MM.1S (cell line): ENCODE measurements at regions not wholly inside any gene's neighbourhood (a gene's known extent, or its start where the extent isn't known, plus 50 kb on each side); places are given as distances from the start of the nearest gene placed in this dataset.
"Not testable (repeated sequence)": the region's sequence is repeated elsewhere in the genome, so short reads cannot be mapped to it uniquely, and the experiment has no call there.

Experiments
- DNase-seq: peaks from one replicate; pipeline ENCODE4 v3.0.0-alpha.2; 2015
- H2AFZ ChIP-seq: fragments of 300-600 bp; sonication (generic); 2 replicates; pipeline ENCODE4 v1.6.0; 2016; ENCODE audit warnings: antibody characterized with exemption, low read length
- H3F3A ChIP-seq: fragments of 300-600 bp; sonication (generic); 2 replicates; pipeline ENCODE4 v1.6.1; 2016; ENCODE audit warnings: mild to moderate bottlenecking, antibody characterized with exemption, low read length, moderate library complexity, mixed read lengths; ENCODE audit not compliant: insufficient read depth
- H3K27ac ChIP-seq: fragments of 300-600 bp; sonication (generic); 2 replicates; pipeline ENCODE4 v1.5.1; 2016; ENCODE audit warnings: mild to moderate bottlenecking, low read length
- H3K27me3 ChIP-seq: fragments of 300-600 bp; sonication (generic); replicated peaks from 2 replicates; pipeline ENCODE4 v1.6.0; 2016; ENCODE audit warnings: low read length; ENCODE audit not compliant: insufficient read depth
- H3K36me3 ChIP-seq: fragments of 300-600 bp; sonication (generic); replicated peaks from 2 replicates; pipeline ENCODE4 v1.6.1; 2016; ENCODE audit warnings: mild to moderate bottlenecking, low read length, mixed read lengths; ENCODE audit not compliant: insufficient read depth
- H3K4me1 ChIP-seq: fragments of 300-600 bp; sonication (generic); 2 replicates; pipeline ENCODE4 v1.6.1; 2016; ENCODE audit warnings: low read length, mixed read lengths
- H3K4me2 ChIP-seq: fragments of 300-600 bp; sonication (generic); 2 replicates; pipeline ENCODE4 v1.6.0; 2016; ENCODE audit warnings: low read depth, low read length
- H3K4me3 ChIP-seq: fragments of 300-600 bp; sonication (generic); 2 replicates; pipeline ENCODE4 v1.5.1; 2016; ENCODE audit warnings: low read length, mixed read lengths
- H3K79me2 ChIP-seq: fragments of 300-600 bp; sonication (generic); 2 replicates; pipeline ENCODE4 v1.6.1; 2016; ENCODE audit warnings: mixed run types, low read length, mixed read lengths
- H3K9ac ChIP-seq: fragments of 300-600 bp; sonication (generic); 2 replicates; pipeline ENCODE4 v1.6.1; 2016; ENCODE audit warnings: low read length, mixed read lengths
- H3K9me2 ChIP-seq: fragments of 300-600 bp; sonication (generic); replicated peaks from 2 replicates; pipeline ENCODE4 v1.6.1; 2016; ENCODE audit warnings: mild to moderate bottlenecking, low read length, mixed read lengths; ENCODE audit not compliant: insufficient read depth
- H3K9me3 ChIP-seq: fragments of 300-600 bp; sonication (generic); replicated peaks from 2 replicates; pipeline ENCODE4 v1.6.1; 2016; ENCODE audit warnings: mild to moderate bottlenecking, low read length, mixed read lengths; ENCODE audit not compliant: insufficient read depth
- H4K20me1 ChIP-seq: fragments of 300-600 bp; sonication (generic); 2 replicates; pipeline ENCODE4 v1.6.1; 2016; ENCODE audit warnings: mild to moderate bottlenecking, low read length, moderate library complexity, mixed read lengths; ENCODE audit not compliant: insufficient read depth
- EZH2 ChIP-seq: fragments of 300-600 bp; sonication (generic); optimal IDR thresholded peaks from 2 replicates; pipeline ENCODE3; 2017; ENCODE audit warnings: low read depth, mild to moderate bottlenecking, antibody characterized with exemption, low read length, mixed read lengths
- EZH2phosphoT487 ChIP-seq: fragments of 300-600 bp; sonication (generic); IDR thresholded peaks from 2 replicates; pipeline ENCODE4 v1.6.1; 2018; ENCODE audit warnings: antibody characterized with exemption, low read length
- TF ChIP-seq, protein P1 (sequence below): fragments of 300-600 bp; sonication (generic); IDR thresholded peaks from 2 replicates; pipeline ENCODE4 v1.5.1; 2016; ENCODE audit warnings: antibody characterized with exemption, low read length, mixed read lengths

- DNase-seq: no peak
- Histone ChIP-seq H3K36me3 (no peaks in the 10 kb centered on the region), H3K4me2 (no peak overlapping the region), H3K27ac (no peak overlapping the region), H4K20me1 (no peaks in the 10 kb centered on the region), H3K9ac (no peak overlapping the region), H3K4me1 (no peaks in the 10 kb centered on the region), H3K27me3 (no peaks in the 10 kb centered on the region), H3F3A (no peaks in the 10 kb centered on the region), H3K4me3 (no peak overlapping the region), H2AFZ (no peak overlapping the region), H3K9me3 (no peaks in the 10 kb centered on the region), H3K79me2 (no peaks in the 10 kb centered on the region), H3K9me2 (no peaks in the 10 kb centered on the region)
- TF ChIP-seq, protein P1, sequence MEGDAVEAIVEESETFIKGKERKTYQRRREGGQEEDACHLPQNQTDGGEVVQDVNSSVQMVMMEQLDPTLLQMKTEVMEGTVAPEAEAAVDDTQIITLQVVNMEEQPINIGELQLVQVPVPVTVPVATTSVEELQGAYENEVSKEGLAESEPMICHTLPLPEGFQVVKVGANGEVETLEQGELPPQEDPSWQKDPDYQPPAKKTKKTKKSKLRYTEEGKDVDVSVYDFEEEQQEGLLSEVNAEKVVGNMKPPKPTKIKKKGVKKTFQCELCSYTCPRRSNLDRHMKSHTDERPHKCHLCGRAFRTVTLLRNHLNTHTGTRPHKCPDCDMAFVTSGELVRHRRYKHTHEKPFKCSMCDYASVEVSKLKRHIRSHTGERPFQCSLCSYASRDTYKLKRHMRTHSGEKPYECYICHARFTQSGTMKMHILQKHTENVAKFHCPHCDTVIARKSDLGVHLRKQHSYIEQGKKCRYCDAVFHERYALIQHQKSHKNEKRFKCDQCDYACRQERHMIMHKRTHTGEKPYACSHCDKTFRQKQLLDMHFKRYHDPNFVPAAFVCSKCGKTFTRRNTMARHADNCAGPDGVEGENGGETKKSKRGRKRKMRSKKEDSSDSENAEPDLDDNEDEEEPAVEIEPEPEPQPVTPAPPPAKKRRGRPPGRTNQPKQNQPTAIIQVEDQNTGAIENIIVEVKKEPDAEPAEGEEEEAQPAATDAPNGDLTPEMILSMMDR: no peak
- TF ChIP-seq EZH2: no peak
- no peak for TF ChIP-seq EZH2phosphoT487
Measured at GRCh38 chr14:49280566-49280965, 305.6 kb downstream of the RPS29 start.

GRCh38 chr14:49250517-49250916, 335.7 kb downstream of the RPS29 start:
- H3K9me2 ChIP-seq: no peaks in the 10 kb centered on the region
- no peak for TF ChIP-seq EZH2phosphoT487
- TF ChIP-seq, protein P1: no peak
- no peak for TF ChIP-seq EZH2
- H3K27me3 ChIP-seq: no peaks in the 10 kb centered on the region
- no peaks in the 10 kb centered on the region for H4K20me1 ChIP-seq
- H3K4me3 ChIP-seq: no peak overlapping the region
- no peaks in the 10 kb centered on the region for H3K36me3 ChIP-seq
- no peak overlapping the region for H3K9ac ChIP-seq
- H2AFZ ChIP-seq: no peak overlapping the region
- no peaks in the 10 kb centered on the region for H3K9me3 ChIP-seq
- H3K79me2 ChIP-seq: no peaks in the 10 kb centered on the region
- H3F3A ChIP-seq: no peaks in the 10 kb centered on the region
- DNase-seq: no peak
- H3K4me2 ChIP-seq: no peak overlapping the region
- H3K27ac ChIP-seq: no peak overlapping the region
- no peaks in the 10 kb centered on the region for H3K4me1 ChIP-seq

- Histone ChIP-seq H3K9me2 (no peaks in the 10 kb centered on the region), H2AFZ (no peak overlapping the region), H3K4me2 (no peak overlapping the region), H3F3A (no peaks in the 10 kb centered on the region), H3K27me3 (no peaks in the 10 kb centered on the region), H3K9me3 (no peaks in the 10 kb centered on the region), H4K20me1 (no peaks in the 10 kb centered on the region), H3K36me3 (no peaks in the 10 kb centered on the region), H3K9ac (no peak overlapping the region), H3K4me3 (no peak overlapping the region), H3K27ac (no peak overlapping the region), H3K4me1 (no peaks in the 10 kb centered on the region), H3K79me2 (no peaks in the 10 kb centered on the region)
- TF ChIP-seq, protein P1: no peak
- TF ChIP-seq EZH2phosphoT487: no peak
- DNase-seq: no peak
Measured at GRCh38 chr14:49250109-49250508, 336.1 kb downstream of the RPS29 start.

DNA sequence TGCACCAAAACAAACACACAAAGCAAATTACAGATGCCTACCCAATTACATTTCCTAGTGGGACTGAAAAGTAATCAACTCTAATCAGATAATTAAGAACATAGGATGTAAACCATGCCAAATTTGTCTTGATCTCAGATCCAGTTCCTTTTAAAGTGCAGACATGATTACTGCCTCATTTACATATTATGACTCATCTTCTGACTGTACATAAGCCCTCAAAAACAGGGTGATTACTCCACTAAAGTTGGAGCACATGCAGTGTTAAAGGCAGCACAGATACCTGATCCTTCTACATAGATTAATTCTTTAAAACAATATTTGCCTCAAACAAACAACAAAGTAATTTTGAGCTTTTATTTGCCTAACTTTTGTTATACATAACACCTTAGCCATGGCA, 337.2 kb downstream of the RPS29 start:
- no peak for DNase-seq
- Histone ChIP-seq H3K4me1 (no peaks in the 10 kb centered on the region), H3K79me2 (no peaks in the 10 kb centered on the region), H3K9me3 (no peaks in the 10 kb centered on the region), H3K9ac (no peak overlapping the region), H2AFZ (no peak overlapping the region), H3K4me3 (no peak overlapping the region), H3K9me2 (no peaks in the 10 kb centered on the region), H3K27me3 (no peaks in the 10 kb centered on the region), H4K20me1 (no peaks in the 10 kb centered on the region), H3K27ac (no peak overlapping the region), H3F3A (no peaks in the 10 kb centered on the region), H3K4me2 (no peak overlapping the region), H3K36me3 (no peaks in the 10 kb centered on the region)
- TF ChIP-seq, protein P1: no peak
- TF ChIP-seq EZH2 (no peak), EZH2phosphoT487 (no peak)

- not testable (repeated sequence) for H3K27me3 ChIP-seq, H4K20me1 ChIP-seq, DNase-seq
Measured at GRCh38 chr14:49243777-49244176, 342.4 kb downstream of the RPS29 start.

More at GRCh38 chr14:49243777-49244176, 342.4 kb downstream of the RPS29 start:
- not testable (repeated sequence) for H3K9me3 ChIP-seq, H3K79me2 ChIP-seq, H3F3A ChIP-seq, H3K9me2 ChIP-seq, H3K4me1 ChIP-seq, H2AFZ ChIP-seq, H3K4me2 ChIP-seq, H3K4me3 ChIP-seq, H3K27ac ChIP-seq, H3K9ac ChIP-seq, H3K36me3 ChIP-seq
